C4-2B (cell line): ENCODE measurements at regions not wholly inside any gene's neighbourhood (a gene's known extent, or its start where the extent isn't known, plus 50 kb on each side); places are given as distances from the start of the nearest gene placed in this dataset.
"Not testable (repeated sequence)": the region's sequence is repeated elsewhere in the genome, so short reads cannot be mapped to it uniquely, and the experiment has no call there.

Experiments used
- H3K27ac ChIP-seq: fragments of 450-650 bp; 2 replicates; pipeline ENCODE4 v1.5.1; 2017
- CTCF ChIP-seq: fragments of 450-650 bp; conservative IDR thresholded peaks from 2 replicates; pipeline ENCODE4 v1.5.1; 2017; ENCODE audit warnings: mild to moderate bottlenecking
- ZFX ChIP-seq: fragments of 450-650 bp; IDR thresholded peaks from 2 replicates; pipeline ENCODE4 v1.6.1; 2017

GRCh38 chr16:29311461-29312344 is 94.8 kb downstream of the NPIPB11 start:
- peak overlapping the region; percentile 64 for H3K27ac ChIP-seq
- TF ChIP-seq ZFX, result no peak

GRCh38 chr16:29310852-29311314 is 95.6 kb downstream of the NPIPB11 start:
- H3K27ac ChIP-seq, result peak overlapping the region; percentile 64
- TF ChIP-seq ZFX, result no peak
- TF ChIP-seq CTCF, result peak; percentile 67

GRCh38 chr16:29310243-29310642 is 96.3 kb downstream of the NPIPB11 start:
- peak overlapping the region; percentile 64 for H3K27ac ChIP-seq

GRCh38 chr16:29309601-29310000 is 96.9 kb downstream of the NPIPB11 start:
- not testable (repeated sequence) for H3K27ac ChIP-seq

- TF ChIP-seq CTCF (no peak), ZFX (no peak)
- no peak overlapping the region for H3K27ac ChIP-seq
Observed at GRCh38 chr16:29308644-29309546, 97.6 kb downstream of the NPIPB11 start.

- TF ChIP-seq ZFX (no peak), CTCF (no peak)
Observed at GRCh38 chr16:29307598-29308507, 98.7 kb downstream of the NPIPB11 start.

GRCh38 chr16:29306943-29307597 is 99.4 kb downstream of the NPIPB11 start:
- no peak overlapping the region for H3K27ac ChIP-seq
- TF ChIP-seq ZFX, result no peak
- TF ChIP-seq CTCF, result no peak

More at GRCh38 chr16:29307598-29308507, 98.7 kb downstream of the NPIPB11 start:
- H3K27ac ChIP-seq, result no peak overlapping the region

- H3K27ac ChIP-seq, result no peak overlapping the region
- TF ChIP-seq ZFX (no peak), CTCF (no peak)
Observed at GRCh38 chr16:29306201-29306600, 100.3 kb downstream of the NPIPB11 start.

- H3K27ac ChIP-seq, result not testable (repeated sequence)
Observed at GRCh38 chr16:29305018-29305417, 101.5 kb downstream of the NPIPB11 start.
